SK-MEL-5 (cell line): ENCODE measurements at regions not wholly inside any gene's neighbourhood (a gene's known extent, or its start where the extent isn't known, plus 50 kb on each side); places are given as distances from the start of the nearest gene placed in this dataset.
"Not testable (repeated sequence)": the region's sequence is repeated elsewhere in the genome, so short reads cannot be mapped to it uniquely, and the experiment has no call there.

ENCODE experiments used
- DNase-seq: peaks from one replicate; pipeline ENCODE4 v3.0.0-alpha.2; 2016; ENCODE audit warnings: low read depth, low spot score
- in situ Hi-C: cut with HindIII; loops from 2 replicates; pipeline ENCODE4 v1.10.0; 2016; ENCODE audit warnings: low sequenced_read_pairs, high pct_unique_total_duplicates, low pct_unique_long_range_greater_than_20kb
- small RNA-seq, 2 experiments: library from RNA; depleted of rRNA; stranded (forward); fragments of <200 nt; gene quantifications; one replicate each; pipeline ENCODE3, GENCODE V24; 2014

DNA sequence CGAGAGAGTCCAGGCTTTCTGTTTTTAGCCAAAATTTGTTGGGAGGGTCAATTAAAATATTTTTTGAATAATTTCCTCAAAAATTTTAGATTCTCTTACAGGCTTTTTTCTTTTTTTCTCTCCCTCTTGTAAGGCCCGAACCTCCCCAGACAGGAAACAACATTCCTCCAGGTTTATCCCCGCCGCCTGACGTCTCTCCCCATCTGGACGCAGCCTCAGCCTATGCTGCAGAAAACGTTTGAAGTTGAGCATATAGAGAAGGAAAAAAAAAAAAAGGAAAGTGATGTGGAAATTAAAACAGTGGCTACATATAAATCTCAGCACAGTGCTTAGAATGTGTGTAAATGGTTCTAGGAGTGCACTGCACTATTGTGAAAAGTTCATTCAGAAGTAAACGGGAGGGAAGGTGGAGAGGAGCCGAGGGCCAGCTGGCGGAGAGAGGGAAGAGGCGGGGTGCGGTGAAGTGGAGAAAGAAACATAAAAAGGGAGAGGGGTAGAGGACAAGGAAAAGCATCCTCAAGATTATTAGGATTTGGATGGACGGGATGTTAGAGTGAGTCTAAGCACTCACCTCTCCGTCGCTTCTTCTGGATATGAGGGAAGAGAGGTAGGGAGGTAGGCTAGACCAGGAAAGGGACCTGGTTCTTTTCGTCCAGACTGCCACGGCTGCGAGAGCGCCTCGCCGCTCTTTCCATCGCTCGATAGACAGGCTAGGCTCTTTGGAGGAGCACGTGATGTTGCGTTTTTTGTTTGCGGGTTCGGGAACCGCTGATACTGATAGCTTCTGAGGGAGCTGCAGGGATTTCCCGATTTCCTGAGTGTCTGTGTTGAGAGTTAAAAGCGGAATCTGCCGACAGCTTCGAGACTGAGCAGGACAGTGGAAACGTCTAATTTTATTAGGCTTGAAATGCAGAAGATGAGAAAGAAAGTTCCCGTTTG, 98.7 kb downstream of the TRIM27 start:
- in situ Hi-C loops, result no loop called here
- DNase-seq, result no peak

DNA sequence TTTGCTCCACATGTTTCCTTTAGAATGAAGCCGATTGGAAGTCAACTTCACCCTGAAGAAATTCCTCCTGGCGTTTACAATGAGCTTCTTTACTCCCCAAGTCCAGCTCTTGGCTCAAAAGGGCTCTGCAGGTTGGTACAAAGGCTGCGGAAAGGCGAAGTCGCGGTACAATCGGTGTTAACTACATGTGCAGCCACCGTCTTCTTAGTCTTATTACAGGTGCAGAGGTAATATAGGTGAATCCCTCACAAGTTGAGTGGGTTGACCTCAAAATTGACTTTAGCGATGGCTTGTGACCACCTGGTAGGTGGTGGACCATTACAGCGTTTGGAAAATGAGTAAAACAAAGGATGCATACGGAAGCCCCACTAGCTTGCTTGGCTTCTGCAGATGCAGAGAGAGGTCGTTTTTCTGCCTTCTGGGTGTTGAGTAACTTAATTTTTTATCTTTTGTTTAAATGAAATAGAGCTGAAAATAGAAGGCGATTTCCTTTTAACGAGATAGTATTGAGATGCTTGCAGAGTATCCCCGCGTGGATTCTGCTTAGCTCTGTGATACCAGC, 98.0 kb downstream of the TRIM27 start:
- in situ Hi-C loops, result no loop called here
- DNase-seq, result no peak

DNA sequence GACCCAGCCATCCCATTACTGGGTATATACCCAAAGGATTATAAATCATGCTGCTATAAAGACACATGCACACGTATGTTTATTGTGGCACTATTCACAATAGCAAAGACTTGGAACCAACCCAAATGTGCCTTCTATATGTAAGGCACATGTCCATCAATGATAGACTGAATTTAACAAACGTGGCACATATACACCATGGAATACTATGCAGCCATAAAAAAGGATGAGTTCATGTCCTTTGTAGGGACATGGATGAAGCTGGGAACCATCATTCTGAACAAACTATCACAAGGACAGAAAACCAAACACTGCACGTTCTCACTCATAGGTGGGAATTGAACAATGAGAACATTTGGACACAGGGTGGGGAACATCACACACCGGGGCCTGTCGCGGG, 92.1 kb downstream of the TRIM27 start:
- DNase-seq, in situ Hi-C loops: not testable (repeated sequence)

DNA sequence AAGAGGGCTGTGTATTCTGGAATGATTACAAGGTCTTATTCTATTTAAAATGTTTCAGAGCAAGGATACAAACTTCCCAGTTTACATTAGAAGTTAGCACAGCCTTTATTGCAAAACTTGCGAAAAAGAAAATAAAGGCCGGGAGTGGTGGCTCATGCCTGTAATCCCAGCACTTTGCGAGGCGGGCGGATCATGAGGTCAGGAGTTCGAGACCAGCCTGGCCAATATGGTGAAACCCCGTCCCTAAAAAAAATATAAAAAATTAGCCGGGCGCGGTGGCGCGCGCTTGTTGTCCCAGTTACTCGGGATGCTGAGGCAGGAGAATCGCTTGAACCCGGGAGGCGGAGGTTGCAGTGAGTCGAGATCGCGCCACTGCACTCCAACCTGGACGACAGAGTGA, 87.1 kb downstream of the TRIM27 start:
- in situ Hi-C loops, result not testable (repeated sequence)
- peak; percentile 48 for DNase-seq

DNA sequence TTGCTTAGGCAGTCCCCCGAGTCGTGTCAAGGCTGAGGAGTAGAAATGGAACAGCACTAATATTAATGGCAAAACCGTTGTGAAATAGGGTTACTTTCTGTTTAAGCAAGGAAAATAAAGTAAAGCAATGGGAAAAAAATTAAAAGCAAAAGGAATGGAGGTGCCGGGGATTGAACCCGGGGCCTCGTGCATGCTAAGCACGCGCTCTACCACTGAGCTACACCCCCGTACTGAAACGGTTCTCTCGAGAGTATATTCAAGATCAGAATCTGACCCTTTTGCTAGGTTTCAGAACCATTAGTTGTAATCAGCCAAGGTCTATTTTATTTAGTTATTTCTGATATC, 85.5 kb downstream of the TRIM27 start:
- in situ Hi-C loops, result no loop called here
- DNase-seq, result peak; percentile 77

DNA sequence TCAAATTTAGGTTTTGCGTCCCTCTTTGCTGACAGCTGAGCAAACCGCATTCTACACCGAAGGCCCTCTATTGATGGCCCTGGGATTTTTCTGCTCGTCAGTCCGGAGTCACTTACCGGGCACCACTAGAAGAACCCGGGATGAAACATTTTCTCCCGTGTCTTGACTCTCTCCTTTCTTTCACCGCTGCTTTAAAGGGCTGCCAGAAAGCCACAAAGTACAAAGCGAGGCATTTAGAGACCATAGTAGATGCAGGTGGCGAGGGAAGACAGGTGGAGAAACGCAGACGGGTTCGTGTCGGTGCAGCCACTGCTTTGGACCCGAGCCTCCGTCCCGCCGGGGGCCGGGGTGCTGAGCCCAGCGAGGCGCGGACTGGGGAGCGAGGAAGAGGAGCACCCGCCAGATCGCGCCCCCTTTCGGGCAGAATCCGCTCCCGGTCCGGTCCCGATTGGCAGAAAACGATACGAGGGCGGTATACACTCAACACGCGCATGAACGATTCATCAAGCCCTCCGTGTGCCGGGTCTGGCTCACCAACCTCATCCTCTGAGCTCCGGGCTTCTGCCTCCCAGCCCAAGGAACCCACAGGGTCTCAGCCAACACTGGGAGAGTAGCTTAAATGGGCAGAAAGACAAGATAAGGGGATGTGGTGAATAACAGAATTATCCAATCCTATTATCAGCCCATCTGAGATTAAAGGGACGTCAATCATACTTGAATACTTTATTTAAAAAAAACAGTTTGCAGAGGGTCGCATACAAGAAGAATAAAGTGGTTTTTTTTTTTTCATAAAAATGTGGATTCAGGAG, 84.9 kb downstream of the TRIM27 start:
- peak; percentile 87 for DNase-seq
- in situ Hi-C loops, result no loop called here

DNA sequence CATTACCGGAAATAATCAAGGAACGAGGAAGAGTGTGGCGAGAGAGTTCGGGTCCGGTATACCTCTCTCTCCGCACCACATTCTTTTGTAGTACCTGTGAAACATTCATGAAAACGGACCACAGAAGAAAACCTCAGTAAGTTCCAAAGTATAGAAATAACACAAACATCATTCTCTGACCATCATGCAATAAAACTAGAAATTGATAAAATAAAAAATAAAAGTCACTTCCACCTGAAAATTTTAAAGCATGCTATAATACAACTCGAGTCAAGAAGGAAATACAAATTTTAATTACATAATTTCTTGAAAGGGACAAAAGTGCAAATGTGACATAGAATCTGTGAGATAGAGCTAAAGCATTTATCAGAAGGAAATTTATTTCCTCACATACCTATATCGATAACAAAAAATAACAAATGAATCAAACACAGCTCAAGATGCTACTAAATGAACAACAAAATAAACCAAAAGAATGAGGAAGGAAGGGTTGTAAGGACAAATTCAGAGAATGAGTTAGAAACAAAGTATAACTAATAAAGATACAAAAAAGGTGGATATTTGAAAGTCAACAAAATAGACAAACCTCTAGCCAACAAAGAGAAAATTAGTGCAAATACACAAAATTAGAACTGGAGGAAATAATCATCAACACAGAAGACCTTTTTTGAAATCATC, 84.2 kb downstream of the TRIM27 start:
- no peak for DNase-seq
- in situ Hi-C loops, result no loop called here

DNA sequence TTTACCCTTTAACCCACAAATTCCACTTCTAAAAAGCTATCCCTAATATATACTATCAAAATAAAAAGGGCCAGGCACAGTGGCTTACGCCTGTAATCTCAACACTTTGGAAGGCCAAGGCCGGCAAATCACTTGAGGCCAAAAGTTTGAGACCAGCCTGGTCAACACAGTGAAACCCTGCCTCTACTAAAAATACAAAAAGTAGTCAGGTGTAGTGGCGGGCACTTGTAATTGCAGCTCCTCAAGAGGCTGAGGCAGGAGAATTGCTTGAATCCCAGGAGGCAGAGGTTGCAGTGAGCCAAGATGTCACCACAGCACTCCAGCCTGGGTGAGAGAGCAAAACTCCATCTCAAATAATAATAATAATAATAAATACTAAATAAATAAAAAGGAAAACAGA, 82.5 kb downstream of the TRIM27 start:
- peak; percentile 24 for DNase-seq
- in situ Hi-C loops, result no loop called here

DNA sequence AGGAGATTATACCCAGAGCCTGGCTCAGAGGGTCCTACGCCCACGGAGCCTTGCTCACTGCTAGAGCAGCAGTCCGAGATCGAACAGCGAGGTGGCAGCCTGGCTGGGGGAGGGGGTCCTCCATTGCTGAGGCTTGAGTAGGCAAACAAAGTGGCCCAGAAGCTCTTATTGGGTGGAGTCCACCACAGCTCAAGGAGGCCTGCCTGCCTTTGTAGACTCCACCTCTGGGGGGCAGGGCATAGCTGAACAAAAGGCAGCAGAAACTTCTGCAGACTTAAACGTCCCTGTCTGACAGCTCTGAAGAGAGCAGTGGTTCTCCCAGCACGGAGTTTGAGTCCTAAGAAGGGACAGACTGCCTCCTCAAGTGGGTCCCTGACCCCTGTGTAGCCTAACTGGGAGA, 75.0 kb downstream of the TRIM27 start:
- DNase-seq, result peak; percentile 50
- in situ Hi-C loops, result not testable (repeated sequence)

Small RNAs in the stretch of these regions (small RNA-seq; reads per million reads assigned to genes)
- gene AL121932.1, result 0 reads per million in 2 experiments
